ENCODE measurements at regions not wholly inside any gene's neighbourhood (a gene's known extent, or its start where the extent isn't known, plus 50 kb on each side); places are given as distances from the start of the nearest gene placed in this dataset.

DNA sequence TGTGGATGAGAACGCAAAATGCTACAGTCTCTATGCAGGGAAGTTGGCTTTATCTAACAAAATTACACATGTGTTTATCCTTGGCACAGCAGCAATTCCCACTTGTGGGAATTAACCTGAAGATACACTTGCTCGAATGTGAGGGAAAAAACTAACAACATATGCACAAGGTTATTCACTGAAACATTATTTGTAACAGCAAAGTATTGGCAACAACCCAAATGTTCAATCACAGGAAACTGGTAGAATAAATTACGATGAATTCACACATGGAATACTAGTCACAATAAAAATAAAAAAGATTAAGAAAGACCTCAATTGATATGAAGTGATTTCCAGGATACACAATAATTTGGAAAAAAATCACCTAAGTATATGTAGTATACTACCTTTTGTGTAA, 68.1 kb upstream of the OGFRL1 start:
- Histone ChIP-seq H3K27me3 (no peaks in the 10 kb centered on the region), H3K27ac (no peak overlapping the region), H3K36me3 (no peaks in the 10 kb centered on the region), H3K4me3 (no peak overlapping the region), H3K4me1 (no peaks in the 10 kb centered on the region), H3K9me3 (no peaks in the 10 kb centered on the region)
- no peak for DNase-seq
- intact Hi-C loops (cut with DNase I; ENCODE audit: low total_unique reads) = no loop called here
- no peak for TF ChIP-seq POLR2A (IDR thresholded peaks at IDR 0.05)
- TF ChIP-seq, protein P1, sequence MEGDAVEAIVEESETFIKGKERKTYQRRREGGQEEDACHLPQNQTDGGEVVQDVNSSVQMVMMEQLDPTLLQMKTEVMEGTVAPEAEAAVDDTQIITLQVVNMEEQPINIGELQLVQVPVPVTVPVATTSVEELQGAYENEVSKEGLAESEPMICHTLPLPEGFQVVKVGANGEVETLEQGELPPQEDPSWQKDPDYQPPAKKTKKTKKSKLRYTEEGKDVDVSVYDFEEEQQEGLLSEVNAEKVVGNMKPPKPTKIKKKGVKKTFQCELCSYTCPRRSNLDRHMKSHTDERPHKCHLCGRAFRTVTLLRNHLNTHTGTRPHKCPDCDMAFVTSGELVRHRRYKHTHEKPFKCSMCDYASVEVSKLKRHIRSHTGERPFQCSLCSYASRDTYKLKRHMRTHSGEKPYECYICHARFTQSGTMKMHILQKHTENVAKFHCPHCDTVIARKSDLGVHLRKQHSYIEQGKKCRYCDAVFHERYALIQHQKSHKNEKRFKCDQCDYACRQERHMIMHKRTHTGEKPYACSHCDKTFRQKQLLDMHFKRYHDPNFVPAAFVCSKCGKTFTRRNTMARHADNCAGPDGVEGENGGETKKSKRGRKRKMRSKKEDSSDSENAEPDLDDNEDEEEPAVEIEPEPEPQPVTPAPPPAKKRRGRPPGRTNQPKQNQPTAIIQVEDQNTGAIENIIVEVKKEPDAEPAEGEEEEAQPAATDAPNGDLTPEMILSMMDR (IDR thresholded peaks at IDR 0.05) = no peak

DNA sequence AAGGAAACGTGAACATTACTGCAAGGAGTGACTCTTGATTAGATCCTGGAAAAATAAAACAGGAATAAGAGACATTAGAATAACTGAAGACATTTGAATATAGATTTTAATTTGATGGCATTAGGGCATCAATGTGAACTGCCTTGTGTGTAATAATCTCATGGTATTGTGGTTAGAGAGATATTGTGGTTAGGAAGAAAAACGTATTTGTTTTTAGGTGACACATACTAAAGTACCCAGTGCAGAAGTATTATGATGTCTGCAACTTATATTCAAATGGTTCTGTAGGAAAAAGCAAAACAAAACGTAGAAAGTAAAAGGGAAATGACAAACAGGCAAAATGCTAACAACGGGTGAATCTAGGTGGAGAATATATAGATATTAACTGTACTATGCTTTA, 65.9 kb upstream of the OGFRL1 start:
- DNase-seq = no peak
- no peaks in the 10 kb centered on the region for H3K9me3 ChIP-seq
- H3K36me3 ChIP-seq = no peaks in the 10 kb centered on the region
- intact Hi-C loops (cut with DNase I; ENCODE audit: low total_unique reads) = no loop called here
- no peaks in the 10 kb centered on the region for H3K4me1 ChIP-seq
- TF ChIP-seq, protein P1 (IDR thresholded peaks at IDR 0.05) = no peak
- no peak for TF ChIP-seq POLR2A (IDR thresholded peaks at IDR 0.05)
- H3K4me3 ChIP-seq = no peak overlapping the region
- H3K27me3 ChIP-seq = no peaks in the 10 kb centered on the region
- H3K27ac ChIP-seq = no peak overlapping the region

- DNase-seq = no peak
- no peak for TF ChIP-seq POLR2A (IDR thresholded peaks at IDR 0.05)
- TF ChIP-seq, protein P1 (IDR thresholded peaks at IDR 0.05) = no peak
- no peak overlapping the region for H3K27ac ChIP-seq
- H3K27me3 ChIP-seq = no peaks in the 10 kb centered on the region
- no peaks in the 10 kb centered on the region for H3K9me3 ChIP-seq
- intact Hi-C loops (cut with DNase I; ENCODE audit: low total_unique reads) = no loop called here
- no peaks in the 10 kb centered on the region for H3K4me1 ChIP-seq
- H3K4me3 ChIP-seq = no peak overlapping the region
- H3K36me3 ChIP-seq = no peaks in the 10 kb centered on the region
Measured at GRCh38 chr6:71224011-71224410, 64.6 kb upstream of the OGFRL1 start.

GRCh38 chr6:71226151-71226550, 62.5 kb upstream of the OGFRL1 start:
- intact Hi-C loops (cut with DNase I; ENCODE audit: low total_unique reads) = no loop called here
- H3K36me3 ChIP-seq = no peaks in the 10 kb centered on the region
- no peak overlapping the region for H3K27ac ChIP-seq
- H3K27me3 ChIP-seq = no peaks in the 10 kb centered on the region
- H3K9me3 ChIP-seq = no peaks in the 10 kb centered on the region
- no peaks in the 10 kb centered on the region for H3K4me1 ChIP-seq
- DNase-seq = no peak
- no peak for TF ChIP-seq POLR2A (IDR thresholded peaks at IDR 0.05)
- TF ChIP-seq, protein P1 (IDR thresholded peaks at IDR 0.05) = no peak
- H3K4me3 ChIP-seq = no peak overlapping the region

DNA sequence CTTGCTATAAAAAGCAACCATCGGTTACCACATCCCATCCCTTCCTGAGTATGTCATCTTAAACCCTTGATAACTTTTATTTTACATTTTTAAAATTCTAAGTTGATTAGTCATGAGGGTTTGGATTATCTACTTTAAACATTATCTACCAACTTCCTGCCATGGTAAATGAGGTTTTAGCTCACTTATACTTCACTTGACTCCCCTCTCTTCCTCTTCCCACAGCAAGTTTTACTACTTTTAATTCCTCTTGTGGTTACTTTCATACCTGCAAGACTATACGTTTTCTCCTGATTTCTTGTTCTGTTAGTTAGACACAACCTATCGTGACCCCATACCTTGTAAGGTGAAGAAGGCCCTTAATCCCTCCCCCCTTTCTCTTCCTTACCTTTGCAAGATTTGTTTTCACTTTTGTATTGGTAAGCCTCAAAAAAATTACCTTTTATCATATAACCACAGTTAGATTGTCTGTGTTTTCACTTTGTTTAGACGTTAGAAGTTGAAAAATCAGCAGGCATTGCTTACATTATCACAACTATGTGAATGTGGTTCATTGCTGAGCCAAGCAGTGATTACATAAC, 60.1 kb upstream of the OGFRL1 start:
- intact Hi-C loops (cut with DNase I; ENCODE audit: low total_unique reads) = no loop called here
- Histone ChIP-seq H3K27ac (no peak overlapping the region), H3K27me3 (no peaks in the 10 kb centered on the region), H3K4me1 (no peaks in the 10 kb centered on the region), H3K4me3 (no peak overlapping the region), H3K36me3 (no peaks in the 10 kb centered on the region), H3K9me3 (no peaks in the 10 kb centered on the region)
- no peak for DNase-seq
- TF ChIP-seq, protein P1 (IDR thresholded peaks at IDR 0.05) = no peak
- no peak for TF ChIP-seq POLR2A (IDR thresholded peaks at IDR 0.05)

Data from uterus (tissue), 3 donors.